Thyroid gland (tissue), 4 donors: ENCODE measurements at regions not wholly inside any gene's neighbourhood (a gene's known extent, or its start where the extent isn't known, plus 50 kb on each side); places are given as distances from the start of the nearest gene placed in this dataset.

Experiments used
- CTCF ChIP-seq, 6 experiments: fragments of 200-600 bp in 3 of 6; fragments of 450-650 bp in 3 of 6; sonication (generic) in 3 of 6; IDR thresholded peaks; one replicate each; pipeline ENCODE4 v1.5.1; 2016 to 2019; ENCODE audit warnings: antibody characterized with exemption in 6 of 6, mild to moderate bottlenecking in 2 of 6, inconsistent platforms in 1 of 6, moderate library complexity in 1 of 6
- POLR2A ChIP-seq, 2 donors: fragments of 450-650 bp; IDR thresholded peaks; one replicate each; pipeline ENCODE4 v1.6.1; 2017; ENCODE audit warnings: antibody characterized with exemption in 2 of 2, mild to moderate bottlenecking in 2 of 2, moderate library complexity in 1 of 2

GRCh38 chr4:26075583-26075982 lies 161.6 kb downstream of the SMIM20 start:
- TF ChIP-seq POLR2A (IDR thresholded peaks at IDR 0.05), result no peak
- TF ChIP-seq CTCF (IDR thresholded peaks at IDR 0.05), result no peak
